ENCODE measurements at regions not wholly inside any gene's neighbourhood (a gene's known extent, or its start where the extent isn't known, plus 50 kb on each side); places are given as distances from the start of the nearest gene placed in this dataset.

DNA sequence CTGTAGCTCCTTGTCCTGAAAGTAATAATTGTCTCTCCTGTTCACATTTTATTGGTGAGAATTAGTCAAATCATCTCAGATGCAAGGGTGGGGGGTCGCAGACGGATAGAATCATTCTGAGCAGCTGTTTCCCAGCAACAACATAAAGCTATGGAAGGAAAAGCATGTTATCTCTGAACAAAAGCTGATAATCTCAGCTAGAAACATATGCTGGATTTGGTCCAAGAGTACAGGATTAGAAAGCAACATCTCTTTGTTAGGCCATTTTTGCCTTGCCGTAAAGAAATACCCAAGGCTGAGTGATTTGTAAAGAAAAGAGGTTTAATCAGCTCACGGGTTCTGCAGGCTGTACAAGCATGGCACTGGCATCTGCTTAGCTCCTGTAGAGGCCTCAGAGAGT lies 472.8 kb upstream of the BOD1L1 start:
- TF ChIP-seq, protein P1, sequence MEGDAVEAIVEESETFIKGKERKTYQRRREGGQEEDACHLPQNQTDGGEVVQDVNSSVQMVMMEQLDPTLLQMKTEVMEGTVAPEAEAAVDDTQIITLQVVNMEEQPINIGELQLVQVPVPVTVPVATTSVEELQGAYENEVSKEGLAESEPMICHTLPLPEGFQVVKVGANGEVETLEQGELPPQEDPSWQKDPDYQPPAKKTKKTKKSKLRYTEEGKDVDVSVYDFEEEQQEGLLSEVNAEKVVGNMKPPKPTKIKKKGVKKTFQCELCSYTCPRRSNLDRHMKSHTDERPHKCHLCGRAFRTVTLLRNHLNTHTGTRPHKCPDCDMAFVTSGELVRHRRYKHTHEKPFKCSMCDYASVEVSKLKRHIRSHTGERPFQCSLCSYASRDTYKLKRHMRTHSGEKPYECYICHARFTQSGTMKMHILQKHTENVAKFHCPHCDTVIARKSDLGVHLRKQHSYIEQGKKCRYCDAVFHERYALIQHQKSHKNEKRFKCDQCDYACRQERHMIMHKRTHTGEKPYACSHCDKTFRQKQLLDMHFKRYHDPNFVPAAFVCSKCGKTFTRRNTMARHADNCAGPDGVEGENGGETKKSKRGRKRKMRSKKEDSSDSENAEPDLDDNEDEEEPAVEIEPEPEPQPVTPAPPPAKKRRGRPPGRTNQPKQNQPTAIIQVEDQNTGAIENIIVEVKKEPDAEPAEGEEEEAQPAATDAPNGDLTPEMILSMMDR (optimal IDR thresholded peaks at IDR 0.05 in 1 of 3, IDR thresholded peaks at IDR 0.05 in 1 of 3, conservative IDR thresholded peaks at IDR 0.05 in 1 of 3; ENCODE audit: extremely low read depth in 1 of 3, insufficient read depth in 2 of 3, low read length in 3 of 3), result no peak
- TF ChIP-seq EZH2 (IDR thresholded peaks at IDR 0.05; ENCODE audit: low read length), result no peak
